Astrocyte (in vitro differentiated cells and primary cell): ENCODE measurements at regions not wholly inside any gene's neighbourhood (a gene's known extent, or its start where the extent isn't known, plus 50 kb on each side); places are given as distances from the start of the nearest gene placed in this dataset.

Experiments
- DNase-seq: peaks from one replicate; pipeline ENCODE4 v3.0.0-alpha.2; 2010; ENCODE audit warnings: low read depth
- FAIRE-seq: peaks from 2 replicates; lab custom pipeline; 2011; peaks lifted over from hg19 to GRCh38; lab: Jason Lieb, UNC
- H2AFZ ChIP-seq: 2 replicates; pipeline ENCODE4 v1.6.0; 2012; ENCODE audit warnings: low read depth, low read length, inconsistent platforms
- H3K27ac ChIP-seq: 2 replicates; pipeline ENCODE4 v1.5.1; 2011; ENCODE audit warnings: low read depth, low read length, inconsistent platforms
- H3K27me3 ChIP-seq: 2 replicates; pipeline ENCODE4 v1.6.0; 2011; ENCODE audit warnings: low read length, inconsistent platforms; ENCODE audit not compliant: insufficient read depth
- H3K36me3 ChIP-seq: 2 replicates; pipeline ENCODE4 v1.5.1; 2011; ENCODE audit warnings: low read length, inconsistent platforms; ENCODE audit not compliant: insufficient read depth
- H3K4me1 ChIP-seq: 2 replicates; pipeline ENCODE4 v1.5.1; 2011; ENCODE audit warnings: low read length, inconsistent platforms; ENCODE audit not compliant: insufficient read depth
- H3K4me2 ChIP-seq: 2 replicates; pipeline ENCODE4 v1.6.0; 2012; ENCODE audit warnings: low read length, inconsistent platforms
- H3K4me3 ChIP-seq: 2 replicates; pipeline ENCODE4 v1.5.1; 2011; ENCODE audit warnings: low read depth, mild to moderate bottlenecking, low read length, inconsistent platforms; ENCODE audit not compliant: insufficient read depth
- H3K79me2 ChIP-seq: 2 replicates; pipeline ENCODE4 v1.6.0; 2012; ENCODE audit warnings: mild to moderate bottlenecking, low read length, inconsistent platforms; ENCODE audit not compliant: insufficient read depth
- H3K9ac ChIP-seq: 2 replicates; pipeline ENCODE4 v1.6.0; 2012; ENCODE audit warnings: mild to moderate bottlenecking, low read length, inconsistent platforms
- H3K9me3 ChIP-seq: 2 replicates; pipeline ENCODE4 v1.5.1; 2012; ENCODE audit warnings: low read depth, mild to moderate bottlenecking, low read length, inconsistent platforms; ENCODE audit not compliant: insufficient read depth
- H4K20me1 ChIP-seq: 2 replicates; pipeline ENCODE4 v1.6.0; 2012; ENCODE audit warnings: low read length, inconsistent platforms; ENCODE audit not compliant: insufficient read depth
- H3K27ac Mint-ChIP-seq: one replicate; pipeline ENCODE4 v1.8.0; 2021; ENCODE audit warnings: mild to moderate bottlenecking, mixed read lengths; ENCODE audit not compliant: unreplicated experiment
- H3K27me3 Mint-ChIP-seq: one replicate; pipeline ENCODE4 v1.8.0; 2021; ENCODE audit warnings: low read depth, mixed read lengths; ENCODE audit not compliant: unreplicated experiment
- H3K36me3 Mint-ChIP-seq: one replicate; pipeline ENCODE4 v1.8.0; 2021; ENCODE audit warnings: low read depth, mixed read lengths; ENCODE audit not compliant: unreplicated experiment
- H3K4me1 Mint-ChIP-seq: one replicate; pipeline ENCODE4 v1.8.0; 2021; ENCODE audit warnings: low read depth, mixed read lengths; ENCODE audit not compliant: unreplicated experiment
- H3K4me3 Mint-ChIP-seq: one replicate; pipeline ENCODE4 v1.8.0; 2021; ENCODE audit warnings: mild to moderate bottlenecking, moderate library complexity, mixed read lengths; ENCODE audit not compliant: unreplicated experiment
- H3K9me3 Mint-ChIP-seq: one replicate; pipeline ENCODE4 v1.8.0; 2021; ENCODE audit warnings: mild to moderate bottlenecking, mixed read lengths; ENCODE audit not compliant: unreplicated experiment
- EZH2 ChIP-seq: IDR thresholded peaks from 2 replicates; pipeline ENCODE4 v1.6.1; 2012; ENCODE audit warnings: mild to moderate bottlenecking, low read length, inconsistent platforms; ENCODE audit not compliant: insufficient read depth
- TF ChIP-seq, protein P1 (sequence below): IDR thresholded peaks from 2 replicates; pipeline ENCODE4 v1.5.1; 2011; ENCODE audit warnings: low read depth, mild to moderate bottlenecking, inconsistent platforms, low read length, moderate library complexity; ENCODE audit not compliant: insufficient read depth

- FAIRE-seq, result no peak
- no peak overlapping the region for H3K27ac ChIP-seq
- no peaks in the 10 kb centered on the region for H3K9me3 Mint-ChIP-seq
Measured at GRCh38 chr1:188244681-188245080, 1415.9 kb downstream of the PLA2G4A start.

GRCh38 chr1:188247255-188247654, 1418.5 kb downstream of the PLA2G4A start:
- H3K4me1 Mint-ChIP-seq, result peaks cover 3% of the 10 kb centered on the region
- Histone ChIP-seq H3K79me2 (no peaks in the 10 kb centered on the region), H3K4me3 (no peak overlapping the region), H3K4me2 (no peak overlapping the region), H3K4me1 (no peaks in the 10 kb centered on the region), H3K27ac (no peak overlapping the region), H3K9ac (no peak overlapping the region), H3K36me3 (no peaks in the 10 kb centered on the region), H2AFZ (no peak overlapping the region), H4K20me1 (no peaks in the 10 kb centered on the region), H3K27me3 (no peaks in the 10 kb centered on the region), H3K9me3 (no peaks in the 10 kb centered on the region)
- no peaks in the 10 kb centered on the region for H3K9me3 Mint-ChIP-seq
- DNase-seq (no peak), FAIRE-seq (no peak)
- no peaks in the 10 kb centered on the region for H3K27me3 Mint-ChIP-seq
- H3K27ac Mint-ChIP-seq, result no peak overlapping the region
- no peaks in the 10 kb centered on the region for H3K36me3 Mint-ChIP-seq
- no peak overlapping the region for H3K4me3 Mint-ChIP-seq
- no peak for TF ChIP-seq EZH2

More at GRCh38 chr1:188244681-188245080, 1415.9 kb downstream of the PLA2G4A start:
- Mint-ChIP-seq H3K36me3 (no peaks in the 10 kb centered on the region), H3K4me1 (peaks cover under 1% of the 10 kb centered on the region), H3K4me3 (no peak overlapping the region), H3K27ac (no peak overlapping the region), H3K27me3 (no peaks in the 10 kb centered on the region)
- Histone ChIP-seq H3K4me3 (no peak overlapping the region), H3K4me2 (no peak overlapping the region), H3K9ac (no peak overlapping the region), H3K9me3 (no peaks in the 10 kb centered on the region), H3K27me3 (no peaks in the 10 kb centered on the region), H2AFZ (no peak overlapping the region), H3K79me2 (no peaks in the 10 kb centered on the region), H3K4me1 (no peaks in the 10 kb centered on the region), H3K36me3 (no peaks in the 10 kb centered on the region), H4K20me1 (no peaks in the 10 kb centered on the region)
- TF ChIP-seq, protein P1, sequence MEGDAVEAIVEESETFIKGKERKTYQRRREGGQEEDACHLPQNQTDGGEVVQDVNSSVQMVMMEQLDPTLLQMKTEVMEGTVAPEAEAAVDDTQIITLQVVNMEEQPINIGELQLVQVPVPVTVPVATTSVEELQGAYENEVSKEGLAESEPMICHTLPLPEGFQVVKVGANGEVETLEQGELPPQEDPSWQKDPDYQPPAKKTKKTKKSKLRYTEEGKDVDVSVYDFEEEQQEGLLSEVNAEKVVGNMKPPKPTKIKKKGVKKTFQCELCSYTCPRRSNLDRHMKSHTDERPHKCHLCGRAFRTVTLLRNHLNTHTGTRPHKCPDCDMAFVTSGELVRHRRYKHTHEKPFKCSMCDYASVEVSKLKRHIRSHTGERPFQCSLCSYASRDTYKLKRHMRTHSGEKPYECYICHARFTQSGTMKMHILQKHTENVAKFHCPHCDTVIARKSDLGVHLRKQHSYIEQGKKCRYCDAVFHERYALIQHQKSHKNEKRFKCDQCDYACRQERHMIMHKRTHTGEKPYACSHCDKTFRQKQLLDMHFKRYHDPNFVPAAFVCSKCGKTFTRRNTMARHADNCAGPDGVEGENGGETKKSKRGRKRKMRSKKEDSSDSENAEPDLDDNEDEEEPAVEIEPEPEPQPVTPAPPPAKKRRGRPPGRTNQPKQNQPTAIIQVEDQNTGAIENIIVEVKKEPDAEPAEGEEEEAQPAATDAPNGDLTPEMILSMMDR, result no peak
- TF ChIP-seq EZH2, result no peak
- DNase-seq, result no peak

DNA sequence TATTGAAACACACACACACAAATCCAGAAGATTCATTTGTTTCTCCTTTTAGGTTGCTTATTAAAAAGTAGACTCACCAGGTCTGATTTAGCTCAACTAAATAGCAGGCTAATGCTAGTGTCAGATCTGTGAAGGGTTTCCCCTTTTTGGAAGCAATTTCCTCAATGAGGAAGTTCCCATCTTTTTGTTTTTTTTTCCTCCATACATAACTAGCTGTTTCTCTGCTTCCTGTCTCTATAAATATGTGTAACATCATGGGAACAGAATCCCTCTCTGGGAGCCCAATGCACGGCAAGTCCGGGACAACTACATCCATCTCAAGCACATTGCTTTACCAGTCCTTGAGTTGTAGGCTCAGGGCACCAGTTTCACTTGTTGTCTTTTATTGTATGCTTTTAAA, 1421.1 kb downstream of the PLA2G4A start:
- TF ChIP-seq, protein P1, result no peak
- TF ChIP-seq EZH2, result no peak
- H3K9ac ChIP-seq, result no peak overlapping the region
- H3K4me3 Mint-ChIP-seq, result no peak overlapping the region
- H3K4me1 ChIP-seq, result no peaks in the 10 kb centered on the region
- H2AFZ ChIP-seq, result no peak overlapping the region
- no peaks in the 10 kb centered on the region for H3K27me3 Mint-ChIP-seq
- no peak overlapping the region for H3K4me2 ChIP-seq
- no peaks in the 10 kb centered on the region for H3K79me2 ChIP-seq
- no peaks in the 10 kb centered on the region for H3K9me3 Mint-ChIP-seq
- DNase-seq, result no peak
- H3K27me3 ChIP-seq, result no peaks in the 10 kb centered on the region
- H3K9me3 ChIP-seq, result no peaks in the 10 kb centered on the region
- FAIRE-seq, result no peak
- no peaks in the 10 kb centered on the region for H3K36me3 Mint-ChIP-seq
- H4K20me1 ChIP-seq, result no peaks in the 10 kb centered on the region
- H3K36me3 ChIP-seq, result no peaks in the 10 kb centered on the region
- H3K4me1 Mint-ChIP-seq, result peaks cover 3% of the 10 kb centered on the region
- H3K27ac Mint-ChIP-seq, result no peak overlapping the region
- H3K27ac ChIP-seq, result no peak overlapping the region
- H3K4me3 ChIP-seq, result no peak overlapping the region
